HL-60 (cell line): ENCODE measurements at regions not wholly inside any gene's neighbourhood (a gene's known extent, or its start where the extent isn't known, plus 50 kb on each side); places are given as distances from the start of the nearest gene placed in this dataset.
"Not testable (repeated sequence)": the region's sequence is repeated elsewhere in the genome, so short reads cannot be mapped to it uniquely, and the experiment has no call there.

Experiments used
- DNase-seq, 2 experiments: peaks; one replicate each; pipeline ENCODE4 v3.0.0-alpha.2; 2010 to 2020; ENCODE audit warnings: low read depth in 1 of 2, low spot score in 1 of 2
- H3K27ac ChIP-seq: fragments of 250-450 bp; sonication (Bioruptor Pico); replicated peaks from 2 replicates; pipeline ENCODE4 v1.5.1; 2020; ENCODE audit warnings: mild to moderate bottlenecking, moderate library complexity
- H3K27me3 ChIP-seq: fragments of 250-450 bp; sonication (Bioruptor Pico); 2 replicates; pipeline ENCODE4 v1.5.1; 2021; ENCODE audit warnings: mild to moderate bottlenecking, moderate library complexity; ENCODE audit not compliant: insufficient read depth, poor library complexity, severe bottlenecking
- H3K4me3 ChIP-seq: replicated peaks from 2 replicates; pipeline ENCODE4 v1.5.1; 2011; ENCODE audit warnings: mild to moderate bottlenecking, control low read depth, low read length; ENCODE audit not compliant: insufficient read depth
- CTCF ChIP-seq: IDR thresholded peaks from one replicate; pipeline ENCODE4 v1.5.1; 2011; ENCODE audit warnings: low read length, control low read depth, inconsistent platforms; ENCODE audit not compliant: insufficient read depth
- GABPA ChIP-seq: IDR thresholded peaks from 2 replicates; pipeline ENCODE4 v1.6.1; 2012; ENCODE audit warnings: low read depth
- POLR2AphosphoS5 ChIP-seq: IDR thresholded peaks from 2 replicates; pipeline ENCODE4 v1.6.1; 2012; ENCODE audit warnings: low read depth
- REST ChIP-seq: IDR thresholded peaks from 2 replicates; pipeline ENCODE4 v1.6.1; 2012; ENCODE audit warnings: low read depth; ENCODE audit not compliant: insufficient replicate concordance
- SPI1 ChIP-seq: IDR thresholded peaks from 2 replicates; pipeline ENCODE4 v1.6.1; 2012; ENCODE audit warnings: low read depth, mild to moderate bottlenecking, borderline replicate concordance

- no peaks in the 10 kb centered on the region for H3K27me3 ChIP-seq
- no peak overlapping the region for H3K27ac ChIP-seq
- TF ChIP-seq SPI1 (no peak), GABPA (no peak), POLR2AphosphoS5 (no peak), CTCF (no peak), REST (no peak)
- no peak overlapping the region for H3K4me3 ChIP-seq
- no peak for DNase-seq
Observed at GRCh38 chr5:74971947-74972460, 80.4 kb downstream of the GCNT4 start.

DNA sequence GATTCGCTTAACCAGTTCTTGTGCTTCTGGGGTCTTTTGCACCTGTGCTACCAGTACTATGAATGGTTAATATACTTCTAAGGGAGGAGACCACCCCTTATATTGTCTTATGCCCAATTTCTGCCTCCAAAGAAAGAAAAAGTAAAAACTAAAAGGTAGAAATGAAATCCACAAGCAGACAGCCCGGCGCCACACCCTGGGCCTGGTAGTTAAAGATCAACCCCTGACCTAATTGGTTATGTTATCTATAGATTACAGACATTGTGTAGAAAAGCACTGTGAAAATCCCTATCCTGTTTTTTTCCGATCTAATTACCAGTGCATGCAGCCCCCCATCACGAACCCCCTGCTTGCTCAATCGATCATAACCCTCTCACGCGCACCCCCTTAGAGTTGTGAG lies 81.5 kb downstream of the GCNT4 start:
- H3K27ac ChIP-seq, DNase-seq, H3K4me3 ChIP-seq, H3K27me3 ChIP-seq: not testable (repeated sequence)

DNA sequence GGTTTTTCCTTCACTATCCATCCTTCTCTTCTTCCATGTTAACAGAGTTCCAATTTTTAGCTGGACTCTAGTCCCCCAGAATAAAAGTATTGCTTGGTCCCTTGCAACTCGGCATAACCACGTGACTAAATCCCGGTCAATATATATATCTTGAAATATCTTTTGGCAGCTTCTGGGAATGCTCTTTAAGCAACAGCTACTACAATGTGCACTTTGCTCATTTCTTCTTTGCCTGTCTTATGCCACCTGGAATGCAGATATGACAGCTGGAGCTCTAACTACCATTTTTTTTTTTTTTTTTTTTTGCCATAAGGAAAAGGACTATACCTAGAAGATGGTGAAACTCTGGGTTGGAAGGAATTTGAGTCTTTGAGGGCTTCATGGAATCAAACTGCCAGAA lies 82.6 kb downstream of the GCNT4 start:
- no peak for TF ChIP-seq POLR2AphosphoS5
- no peak for TF ChIP-seq SPI1
- TF ChIP-seq CTCF = no peak
- TF ChIP-seq REST = no peak
- TF ChIP-seq GABPA = no peak
- Histone ChIP-seq H3K27ac (no peak overlapping the region), H3K4me3 (no peak overlapping the region), H3K27me3 (no peaks in the 10 kb centered on the region)
- no peak for DNase-seq

DNA sequence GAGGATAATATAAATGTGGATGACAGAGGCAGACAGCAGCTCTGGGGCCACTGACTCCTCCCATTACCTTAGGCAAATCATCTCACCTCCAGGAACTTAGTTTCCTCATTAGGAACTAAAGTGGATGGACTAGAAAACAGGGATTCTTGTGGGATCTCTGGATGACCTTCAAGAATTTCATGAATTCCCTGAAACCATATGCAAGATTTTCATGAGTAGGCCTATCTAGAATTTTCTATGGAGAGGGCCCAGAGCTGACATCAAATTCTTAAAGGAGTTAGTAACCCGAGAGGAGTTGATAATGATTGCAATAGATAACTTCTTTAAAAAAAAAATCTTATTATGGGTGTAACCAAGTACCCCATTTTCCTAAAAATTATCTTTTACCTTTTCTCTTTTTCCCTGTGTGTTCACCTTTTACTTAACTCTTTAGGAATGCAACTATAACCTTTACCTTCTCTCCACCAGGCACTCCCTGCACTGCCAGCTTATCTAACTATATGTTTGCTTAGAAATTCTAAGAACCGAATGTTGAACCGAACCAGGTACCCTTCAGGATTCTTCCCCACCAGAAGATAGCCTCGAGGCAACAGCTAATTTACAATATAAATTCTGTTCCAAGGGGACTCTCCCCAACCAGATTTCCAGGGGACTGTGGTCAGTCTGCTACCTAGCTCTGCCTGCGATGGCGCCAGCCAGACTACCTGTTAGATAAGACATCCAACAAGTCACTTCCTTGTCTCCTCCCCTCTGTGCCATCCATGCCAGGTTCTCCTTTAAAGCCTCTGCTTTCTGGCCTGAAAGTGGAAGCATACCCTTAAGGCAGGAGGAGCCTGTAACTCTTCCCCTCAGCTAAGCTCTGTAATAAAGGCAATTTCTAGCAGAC lies 86.0 kb downstream of the GCNT4 start:
- Histone ChIP-seq H3K27me3 (no peaks in the 10 kb centered on the region), H3K4me3 (no peak overlapping the region), H3K27ac (no peak overlapping the region)
- no peak for DNase-seq
- TF ChIP-seq SPI1 (no peak), GABPA (no peak), POLR2AphosphoS5 (no peak), CTCF (no peak)
